ENCODE measurements at regions not wholly inside any gene's neighbourhood (a gene's known extent, or its start where the extent isn't known, plus 50 kb on each side); places are given as distances from the start of the nearest gene placed in this dataset.

GRCh38 chr9:91056917-91057316, 255.3 kb downstream of the SYK start:
- TF ChIP-seq CHD1 (IDR thresholded peaks at IDR 0.05; ENCODE audit: low read depth, low read length): no peak
- no peak for TF ChIP-seq EZH2 (IDR thresholded peaks at IDR 0.05; ENCODE audit: low read depth, low read length, severe bottlenecking)
